Gastrocnemius medialis (tissue), 4 donors: ENCODE measurements at regions not wholly inside any gene's neighbourhood (a gene's known extent, or its start where the extent isn't known, plus 50 kb on each side); places are given as distances from the start of the nearest gene placed in this dataset.

Experiments used
- ATAC-seq, 2 donors: fragments of 150-250 bp; one replicate each; pipeline ENCODE4 v1.9.1; 2016
- DNase-seq, 2 donors: peaks; one replicate each; pipeline ENCODE4 v3.0.0-alpha.2; 2019
- H3K27ac ChIP-seq, 4 donors: fragments of 200-600 bp; sonication (generic); 1 replicate in 1 of 4; 2 replicates in 3 of 4; pipeline ENCODE4 v1.5.1; 2016 to 2018; ENCODE audit warnings: mild to moderate bottlenecking in 2 of 4, moderate library complexity in 1 of 4
- H3K27me3 ChIP-seq, 3 donors: fragments of 200-600 bp; sonication (generic) in 2 of 3; 1 replicate in 1 of 3; 2 replicates in 2 of 3; pipeline versions ENCODE4 v1.5.1 to v1.6.0; 2016 to 2019; ENCODE audit warnings: mild to moderate bottlenecking in 1 of 3, moderate library complexity in 1 of 3
- H3K36me3 ChIP-seq, 2 donors: fragments of 200-600 bp; sonication (generic) in 1 of 2; one replicate each; pipeline ENCODE4 v1.5.1; 2017 to 2018
- H3K4me1 ChIP-seq, 2 donors: fragments of 200-600 bp; sonication (generic) in 1 of 2; one replicate each; pipeline ENCODE4 v1.5.1; 2016 to 2017; ENCODE audit warnings: mild to moderate bottlenecking in 2 of 2
- H3K4me3 ChIP-seq, 4 donors: fragments of 200-600 bp; sonication (generic) in 3 of 4; 1 replicate in 1 of 4; 2 replicates in 3 of 4; pipeline ENCODE4 v1.5.1; 2016 to 2019; ENCODE audit warnings: mild to moderate bottlenecking in 2 of 4
- H3K9me3 ChIP-seq, 3 donors: fragments of 200-600 bp; sonication (generic) in 2 of 3; 1 replicate in 1 of 3; 2 replicates in 2 of 3; pipeline ENCODE4 v1.5.1; 2016 to 2019
- POLR2A ChIP-seq, 2 donors: fragments of 450-650 bp; IDR thresholded peaks; one replicate each; pipeline ENCODE4 v1.6.1; 2017; ENCODE audit warnings: antibody characterized with exemption in 2 of 2, mild to moderate bottlenecking in 2 of 2, moderate library complexity in 2 of 2
- in situ Hi-C, 4 donors: fragments of 200-750 bp; cut with MboI; loops; one replicate each; pipeline versions ENCODE4 v1.15.0 to v1.8.0; 2017; ENCODE audit warnings: low sequenced_read_pairs in 4 of 4
- intact Hi-C: fragments of 100-400 bp; cut with DNase I; formaldehyde crosslinking; loops from one replicate; pipeline ENCODE4 v1.15.1; 2023; ENCODE audit warnings: low total_unique reads
- TF ChIP-seq, protein P1 (sequence below), 5 experiments: fragments of 450-650 bp in 3 of 5; fragments of 200-600 bp in 2 of 5; sonication (generic) in 2 of 5; IDR thresholded peaks in 4 of 5; conservative IDR thresholded peaks in 1 of 5; 1 replicate in 4 of 5; 2 replicates in 1 of 5; pipeline ENCODE4 v1.5.1; 2016 to 2019; ENCODE audit warnings: antibody characterized with exemption in 5 of 5, mild to moderate bottlenecking in 3 of 5, moderate library complexity in 3 of 5

- in situ Hi-C loops (no loop called here), intact Hi-C loops (no loop called here)
- Histone ChIP-seq H3K9me3 (no peaks in the 10 kb centered on the region), H3K4me1 (no peaks in the 10 kb centered on the region), H3K36me3 (no peaks in the 10 kb centered on the region), H3K27ac (no peak overlapping the region), H3K4me3 (no peak overlapping the region), H3K27me3 (no peaks in the 10 kb centered on the region)
- TF ChIP-seq POLR2A (IDR thresholded peaks at IDR 0.05), result no peak
- TF ChIP-seq, protein P1, sequence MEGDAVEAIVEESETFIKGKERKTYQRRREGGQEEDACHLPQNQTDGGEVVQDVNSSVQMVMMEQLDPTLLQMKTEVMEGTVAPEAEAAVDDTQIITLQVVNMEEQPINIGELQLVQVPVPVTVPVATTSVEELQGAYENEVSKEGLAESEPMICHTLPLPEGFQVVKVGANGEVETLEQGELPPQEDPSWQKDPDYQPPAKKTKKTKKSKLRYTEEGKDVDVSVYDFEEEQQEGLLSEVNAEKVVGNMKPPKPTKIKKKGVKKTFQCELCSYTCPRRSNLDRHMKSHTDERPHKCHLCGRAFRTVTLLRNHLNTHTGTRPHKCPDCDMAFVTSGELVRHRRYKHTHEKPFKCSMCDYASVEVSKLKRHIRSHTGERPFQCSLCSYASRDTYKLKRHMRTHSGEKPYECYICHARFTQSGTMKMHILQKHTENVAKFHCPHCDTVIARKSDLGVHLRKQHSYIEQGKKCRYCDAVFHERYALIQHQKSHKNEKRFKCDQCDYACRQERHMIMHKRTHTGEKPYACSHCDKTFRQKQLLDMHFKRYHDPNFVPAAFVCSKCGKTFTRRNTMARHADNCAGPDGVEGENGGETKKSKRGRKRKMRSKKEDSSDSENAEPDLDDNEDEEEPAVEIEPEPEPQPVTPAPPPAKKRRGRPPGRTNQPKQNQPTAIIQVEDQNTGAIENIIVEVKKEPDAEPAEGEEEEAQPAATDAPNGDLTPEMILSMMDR (IDR thresholded peaks at IDR 0.05 in 4 of 5, conservative IDR thresholded peaks at IDR 0.05 in 1 of 5), result no peak
- ATAC-seq (no peak), DNase-seq (no peak)
Measured at GRCh38 chr14:101189962-101190560, 286.5 kb upstream of the RTL1 start.

DNA sequence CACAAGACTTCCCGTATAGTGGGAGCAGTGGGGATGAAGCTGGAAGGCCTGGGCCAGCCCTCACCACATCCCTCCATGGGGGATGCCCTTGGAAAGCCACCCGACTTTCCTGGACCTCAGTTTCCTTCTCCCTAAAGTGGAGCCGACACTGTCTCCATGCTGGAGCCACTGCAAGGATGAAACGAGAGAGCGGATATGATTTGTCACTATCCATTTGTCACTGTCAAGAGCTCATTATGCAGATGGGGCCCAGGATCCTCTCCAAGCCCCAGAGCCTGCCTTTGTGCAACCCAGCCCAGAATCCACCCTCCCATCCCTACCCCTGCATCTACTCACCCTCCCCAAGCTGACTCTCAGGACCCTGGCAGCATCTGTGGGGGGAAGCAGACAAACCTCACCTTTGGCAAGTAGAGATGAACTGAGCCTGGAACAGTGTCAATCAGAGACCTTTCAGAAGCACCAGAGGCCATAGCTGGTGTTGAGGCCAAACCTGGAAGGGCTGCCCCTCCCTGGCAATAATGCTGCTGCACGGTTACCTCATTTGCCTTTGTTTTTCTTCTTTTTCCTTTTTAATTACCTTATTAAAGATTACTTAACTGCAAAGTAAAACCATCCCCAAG, 287.7 kb upstream of the RTL1 start:
- ATAC-seq, result no peak
- Histone ChIP-seq H3K4me3 (no peak overlapping the region), H3K27ac (no peak overlapping the region), H3K27me3 (no peaks in the 10 kb centered on the region), H3K4me1 (no peaks in the 10 kb centered on the region), H3K9me3 (no peaks in the 10 kb centered on the region), H3K36me3 (no peaks in the 10 kb centered on the region)
- in situ Hi-C loops, result no loop called here
- DNase-seq, result no peak
- TF ChIP-seq, protein P1 (IDR thresholded peaks at IDR 0.05 in 4 of 5, conservative IDR thresholded peaks at IDR 0.05 in 1 of 5), result no peak
- TF ChIP-seq POLR2A (IDR thresholded peaks at IDR 0.05), result no peak
- intact Hi-C loops, result no loop called here

- Histone ChIP-seq H3K27ac (no peak overlapping the region), H3K36me3 (no peaks in the 10 kb centered on the region), H3K4me1 (no peaks in the 10 kb centered on the region), H3K27me3 (no peaks in the 10 kb centered on the region), H3K9me3 (no peaks in the 10 kb centered on the region), H3K4me3 (no peak overlapping the region)
- intact Hi-C loops, result no loop called here
- no peak for ATAC-seq
- in situ Hi-C loops, result no loop called here
- TF ChIP-seq POLR2A (IDR thresholded peaks at IDR 0.05), result no peak
- TF ChIP-seq, protein P1 (IDR thresholded peaks at IDR 0.05 in 4 of 5, conservative IDR thresholded peaks at IDR 0.05 in 1 of 5), result no peak
- no peak for DNase-seq
Measured at GRCh38 chr14:101191721-101192660, 288.5 kb upstream of the RTL1 start.

- TF ChIP-seq, protein P1 (IDR thresholded peaks at IDR 0.05 in 4 of 5, conservative IDR thresholded peaks at IDR 0.05 in 1 of 5), result no peak
- TF ChIP-seq POLR2A (IDR thresholded peaks at IDR 0.05), result no peak
- Histone ChIP-seq H3K4me1 (no peaks in the 10 kb centered on the region), H3K27ac (no peak overlapping the region), H3K36me3 (no peaks in the 10 kb centered on the region), H3K4me3 (no peak overlapping the region), H3K27me3 (no peaks in the 10 kb centered on the region), H3K9me3 (no peaks in the 10 kb centered on the region)
- intact Hi-C loops, result no loop called here
- in situ Hi-C loops, result no loop called here
- DNase-seq, result no peak
- ATAC-seq, result no peak
Measured at GRCh38 chr14:101192661-101193000, 289.1 kb upstream of the RTL1 start.
